OCI-M1 (cell line): ENCODE measurements at regions not wholly inside any gene's neighbourhood (a gene's known extent, or its start where the extent isn't known, plus 50 kb on each side); places are given as distances from the start of the nearest gene placed in this dataset.
"Not testable (repeated sequence)": the region's sequence is repeated elsewhere in the genome, so short reads cannot be mapped to it uniquely, and the experiment has no call there.

Experiments used
- DNase-seq: peaks from one replicate; lab custom pipeline; 2025; lab: John Stamatoyannopoulos, UW

DNA sequence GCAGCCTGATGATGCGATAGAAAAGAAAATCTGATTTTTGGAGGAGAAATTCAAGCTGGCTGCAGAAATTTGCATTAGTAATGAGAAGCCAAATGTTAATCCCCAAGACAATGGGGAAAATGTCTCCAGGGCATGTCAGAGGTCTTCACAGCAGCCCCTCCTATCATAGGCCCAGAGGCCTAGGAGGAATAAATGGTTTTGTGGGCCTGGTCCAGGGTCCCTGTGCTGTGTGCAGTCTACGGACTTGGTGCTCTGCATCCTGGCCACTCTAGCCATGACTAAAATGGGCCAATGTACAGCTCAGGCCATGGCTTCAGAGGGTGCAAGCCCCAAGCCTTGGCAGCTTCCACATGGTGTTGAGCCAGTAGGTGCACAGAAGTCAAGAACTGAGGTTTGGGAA lies 303.8 kb upstream of the SEMA3C start:
- not testable (repeated sequence) for DNase-seq

DNA sequence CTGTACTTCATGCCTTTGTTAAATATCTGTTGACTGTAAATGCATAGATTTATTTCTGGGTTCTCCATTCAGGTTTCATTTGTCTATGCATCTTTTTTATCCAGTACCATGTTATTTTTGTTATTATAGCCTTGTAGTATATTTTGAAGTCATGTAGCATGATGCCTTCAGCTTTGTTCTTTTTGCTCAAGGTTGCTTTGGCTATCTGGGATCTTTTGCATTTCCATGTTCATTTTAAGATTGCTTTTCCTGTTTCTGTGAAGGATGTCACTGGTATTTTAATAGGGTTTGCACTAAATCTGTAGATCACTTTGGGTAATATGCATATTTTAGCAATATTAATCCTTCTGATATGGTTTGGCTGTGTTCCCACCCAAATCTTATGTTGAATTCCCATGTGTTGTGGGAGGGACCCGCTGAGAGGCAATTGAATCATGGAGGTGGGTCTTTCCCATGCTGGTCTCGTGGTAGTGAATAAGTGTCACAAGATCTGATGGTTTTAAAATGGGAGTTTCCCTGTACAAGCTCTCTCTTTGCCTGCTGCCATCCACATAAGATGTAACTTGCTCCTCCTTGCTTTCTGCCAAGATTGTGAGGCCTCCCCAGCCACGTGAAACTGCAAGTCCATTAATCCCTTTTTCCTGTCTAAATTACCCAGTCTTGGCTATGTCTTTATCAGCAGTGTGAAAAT lies 302.8 kb upstream of the SEMA3C start:
- DNase-seq = no peak

DNA sequence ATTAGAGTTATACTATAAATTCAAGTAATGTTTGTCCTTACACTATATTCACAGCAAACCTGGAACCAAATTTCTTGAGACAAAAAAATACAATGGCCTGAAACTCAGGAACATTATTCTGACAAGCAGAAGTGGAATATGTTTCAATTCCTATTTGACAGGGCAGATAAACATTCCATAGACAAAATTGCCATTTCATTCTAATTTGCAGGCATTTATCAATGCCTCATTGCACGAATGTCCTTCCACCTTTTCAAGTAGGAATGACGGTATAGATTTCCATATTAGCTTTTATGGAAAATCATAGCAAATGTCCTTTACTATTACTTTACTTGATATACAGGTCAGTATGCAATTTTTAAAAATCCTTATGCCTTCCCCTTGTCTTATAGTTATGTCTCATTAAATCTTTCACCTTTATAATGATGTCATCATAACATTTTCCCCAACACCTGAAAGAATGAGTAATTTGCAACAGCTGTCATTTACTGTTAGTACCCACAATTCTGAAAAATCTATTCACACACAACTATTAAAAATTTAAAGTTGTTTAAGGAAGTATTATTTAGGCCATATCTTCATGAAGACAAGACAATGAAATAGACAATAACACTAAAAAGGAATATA lies 299.7 kb upstream of the SEMA3C start:
- DNase-seq = no peak

DNA sequence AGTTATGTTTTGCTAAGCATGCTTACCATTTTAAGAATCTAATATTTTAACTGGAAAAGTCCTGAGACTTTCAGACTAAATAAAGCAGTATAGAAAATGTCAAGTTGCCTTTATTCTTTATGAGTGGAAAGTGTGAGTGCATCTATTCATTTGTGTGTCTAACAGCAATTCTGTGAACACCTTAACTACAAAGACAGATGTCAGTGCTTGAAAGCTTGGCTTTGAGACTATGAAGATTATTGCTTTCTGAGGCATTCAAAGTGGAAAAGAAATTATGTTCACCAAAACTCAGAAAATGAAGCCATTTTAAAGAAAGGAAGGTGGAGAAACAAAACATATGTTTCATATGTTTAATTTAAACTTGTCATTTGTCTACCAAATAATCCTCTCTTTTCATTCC lies 294.5 kb upstream of the SEMA3C start:
- DNase-seq = peak; percentile 66

DNA sequence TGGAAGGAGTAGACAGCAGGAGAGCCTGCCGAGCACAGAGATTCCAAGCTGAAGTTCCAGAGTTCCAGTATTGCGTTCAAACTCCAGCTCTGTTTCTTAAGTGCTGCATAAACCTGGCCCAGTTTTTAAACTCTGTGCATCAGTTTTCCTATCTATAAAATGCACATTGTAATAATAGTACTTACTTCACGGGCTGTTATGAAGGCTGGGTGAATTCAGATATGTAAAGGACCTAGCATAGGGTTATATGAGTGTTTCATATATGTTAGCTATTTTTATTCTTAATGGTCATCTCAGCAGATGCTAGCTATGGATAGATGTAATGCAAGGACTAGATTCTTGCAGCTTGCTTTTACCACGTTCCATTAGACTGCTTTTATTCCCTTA lies 293.1 kb upstream of the SEMA3C start:
- DNase-seq = peak; percentile 86

DNA sequence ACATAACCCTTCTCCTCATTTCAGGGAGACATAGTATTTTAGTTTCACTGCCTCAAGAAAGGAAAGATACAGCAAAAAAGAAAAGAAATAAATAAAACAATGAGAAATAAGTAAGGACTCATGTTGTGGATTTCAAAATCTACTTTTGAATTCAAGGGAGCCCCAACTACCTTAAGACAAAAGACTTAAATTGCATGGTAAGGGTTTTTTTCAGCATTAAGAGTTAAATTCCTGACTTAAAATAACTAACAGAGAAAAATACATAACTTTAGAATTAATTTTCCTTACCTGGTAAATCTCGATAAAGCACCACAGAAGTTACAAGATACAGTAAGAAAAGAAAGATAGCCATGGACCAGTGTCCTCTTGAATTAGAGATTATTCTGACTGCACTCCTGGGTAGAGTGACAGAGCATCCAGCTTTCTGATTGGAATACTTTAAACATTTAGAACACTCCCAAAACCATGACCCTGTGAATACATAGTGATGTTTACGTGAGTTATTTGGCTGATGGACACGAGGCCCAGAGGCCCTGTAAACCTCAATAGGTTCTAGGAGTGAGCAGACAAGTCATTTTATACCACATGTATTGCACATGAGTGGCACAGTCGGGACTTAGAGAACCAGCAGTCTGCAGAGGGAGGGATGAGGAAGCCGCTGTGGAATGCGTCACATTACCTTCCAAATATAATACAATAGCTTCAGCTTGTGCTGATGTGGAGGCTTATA lies 292.5 kb upstream of the SEMA3C start:
- peak; percentile 86 for DNase-seq

DNA sequence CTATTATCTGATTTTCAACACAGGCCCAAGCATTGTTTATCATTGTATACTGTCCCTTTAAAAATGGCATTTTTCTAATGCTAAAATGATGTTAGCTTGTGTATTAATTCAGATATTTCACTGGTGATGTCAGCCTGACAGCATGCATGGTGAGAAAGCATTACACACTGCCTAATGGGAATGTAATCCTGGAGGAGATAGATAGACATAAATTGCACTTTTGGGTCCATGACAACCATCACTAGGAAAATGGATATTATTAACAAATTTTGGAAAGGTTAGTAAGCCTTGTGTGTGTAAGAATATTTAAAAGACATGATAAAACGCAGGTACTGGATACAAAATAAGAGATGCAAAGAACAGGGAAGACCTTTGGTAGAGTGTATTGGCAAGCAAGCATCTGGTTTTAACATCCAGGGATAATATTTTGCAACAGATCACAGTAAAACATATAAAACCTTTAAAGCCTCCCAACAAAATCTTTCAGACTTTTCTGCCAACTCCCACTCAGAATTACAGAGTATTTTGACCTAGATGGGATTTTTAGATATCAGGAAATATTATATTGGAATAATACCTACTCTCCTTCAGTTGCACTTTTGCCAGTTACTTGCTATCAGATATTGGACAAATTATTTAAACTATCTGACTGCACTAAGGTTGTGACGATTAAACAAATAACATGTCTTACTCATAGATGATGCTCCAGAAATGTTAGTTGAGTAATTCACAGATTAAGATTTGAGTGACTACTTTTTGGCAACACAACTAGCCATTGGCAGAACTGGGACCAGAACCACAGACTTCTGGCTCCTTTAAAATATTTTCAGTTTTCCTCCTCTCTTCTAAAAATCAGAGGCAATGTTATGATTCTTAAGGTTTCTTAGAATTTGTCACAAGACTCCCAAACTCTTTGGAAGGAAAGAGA lies 291.6 kb upstream of the SEMA3C start:
- DNase-seq = peak; percentile 80

DNA sequence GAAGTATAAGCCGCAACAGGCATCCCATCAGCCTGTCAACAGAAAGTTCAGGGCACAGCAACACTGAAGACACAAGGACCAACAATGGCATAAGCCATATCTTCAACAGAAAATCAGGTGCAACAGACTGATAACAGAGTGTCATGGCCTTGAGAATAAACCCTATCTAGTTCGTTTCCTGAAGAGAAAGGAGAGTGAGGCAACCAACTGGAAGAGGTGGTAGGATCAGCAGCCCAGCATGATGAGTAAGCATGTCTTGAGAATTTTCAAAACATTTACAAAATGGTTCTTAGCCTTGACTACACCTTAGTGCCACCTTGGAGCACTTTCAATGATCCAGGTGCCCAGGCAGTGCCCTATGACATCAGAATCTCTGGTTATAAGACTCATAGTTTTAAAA lies 290.2 kb upstream of the SEMA3C start:
- DNase-seq = peak; percentile 99

- DNase-seq = peak; percentile 91
These were observed 288.9 kb upstream of the SEMA3C start for GRCh38 chr7:81207801-81208200.

DNA sequence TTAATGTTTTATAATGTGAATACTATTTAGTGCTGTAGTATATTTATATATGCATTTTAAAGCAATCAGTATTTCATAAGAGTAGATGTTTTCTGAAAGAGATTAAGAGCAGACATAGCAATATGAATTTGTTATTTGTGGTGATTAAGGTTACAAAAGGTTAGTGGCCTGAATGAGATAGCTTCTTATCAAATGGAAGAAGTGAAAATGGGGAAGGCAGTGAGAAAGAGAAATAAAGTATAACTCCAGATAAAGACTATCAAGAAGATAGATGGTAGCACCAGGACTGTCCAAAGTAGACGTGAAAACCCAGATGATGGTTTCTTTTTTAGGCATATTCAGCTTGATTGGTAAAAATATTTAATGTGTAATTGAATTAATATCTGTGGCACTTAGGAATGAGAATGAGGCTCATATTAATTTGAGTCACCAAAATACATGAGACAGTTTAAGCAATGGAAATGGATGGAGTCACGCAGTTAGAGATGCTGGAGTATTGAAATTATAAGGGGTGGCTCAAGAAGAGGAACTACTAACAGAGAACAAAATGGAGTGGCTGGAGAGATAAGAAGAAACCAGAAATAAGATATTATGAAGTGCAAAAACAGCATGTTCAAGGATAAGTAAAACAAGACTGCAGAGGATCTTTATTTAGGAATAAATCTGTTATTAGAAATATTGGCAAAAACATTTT lies 288.0 kb upstream of the SEMA3C start:
- DNase-seq = peak; percentile 98

- DNase-seq = peak; percentile 94
These were observed 287.4 kb upstream of the SEMA3C start for GRCh38 chr7:81206217-81206616.

GRCh38 chr7:81201188-81201587 lies 282.3 kb upstream of the SEMA3C start:
- no peak for DNase-seq

DNA sequence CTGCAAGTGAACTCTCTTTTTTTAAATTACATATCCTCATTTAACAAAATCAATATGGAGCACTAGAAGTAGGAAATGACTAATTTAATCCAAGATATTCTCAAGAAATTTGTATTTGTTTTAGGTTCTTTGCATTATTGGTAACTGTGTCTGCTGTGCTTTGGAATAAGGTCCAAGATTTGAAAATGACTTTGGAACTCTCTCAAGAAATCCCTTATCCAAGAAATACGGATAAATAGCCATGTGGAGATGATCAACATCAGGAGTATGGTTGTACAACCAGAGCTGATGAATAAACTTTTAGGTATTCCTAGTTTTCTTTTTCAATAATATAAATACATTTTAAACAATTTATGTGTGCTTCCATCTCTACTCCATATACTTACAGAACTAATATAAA lies 279.9 kb upstream of the SEMA3C start:
- no peak for DNase-seq

- DNase-seq = no peak
These were observed 278.4 kb upstream of the SEMA3C start for GRCh38 chr7:81197266-81197665.

DNA sequence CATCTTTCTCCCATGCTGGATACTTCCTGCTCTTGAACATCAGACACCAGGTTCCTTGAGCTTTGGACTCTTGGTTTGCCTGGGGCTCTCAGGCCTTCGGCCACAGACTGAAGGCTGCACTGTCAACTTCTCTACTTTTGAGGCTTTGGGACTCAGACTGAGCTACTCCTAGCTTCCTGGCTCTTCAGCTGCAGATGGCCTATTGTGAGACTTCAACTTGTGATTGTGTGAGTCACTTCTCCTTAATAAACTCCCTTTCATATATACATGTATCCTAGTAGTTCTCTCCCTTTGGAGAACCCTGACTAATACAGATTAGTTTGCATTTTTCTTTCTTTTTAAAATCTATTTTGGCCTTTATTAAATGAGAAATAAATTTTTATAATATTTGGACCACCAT lies 276.2 kb upstream of the SEMA3C start:
- DNase-seq = no peak

- DNase-seq = peak; percentile 85
These were observed 272.3 kb upstream of the SEMA3C start for GRCh38 chr7:81190997-81191768.

DNA sequence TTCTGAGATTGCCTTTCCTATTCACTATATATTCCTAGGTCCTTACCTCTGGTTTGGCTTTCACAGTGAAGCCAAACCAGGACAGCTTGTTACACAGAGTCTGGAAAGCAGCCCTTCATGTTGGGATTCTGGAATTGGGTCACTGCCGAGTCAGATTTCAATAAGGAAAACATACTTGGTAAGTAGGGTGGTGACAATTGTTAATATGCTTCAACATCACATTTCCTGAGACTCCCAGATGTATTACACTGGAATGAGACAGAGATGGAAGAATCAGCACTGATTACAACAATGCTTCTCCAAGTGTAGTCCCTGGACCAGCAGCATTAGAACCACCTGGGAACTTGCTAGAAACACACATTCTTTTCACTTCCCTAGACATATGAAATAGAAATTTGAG lies 268.9 kb upstream of the SEMA3C start:
- no peak for DNase-seq

GRCh38 chr7:81186691-81187090 lies 267.8 kb upstream of the SEMA3C start:
- no peak for DNase-seq

- DNase-seq = no peak
These were observed 266.2 kb upstream of the SEMA3C start for GRCh38 chr7:81185072-81185471.

GRCh38 chr7:81183326-81183725 lies 264.5 kb upstream of the SEMA3C start:
- DNase-seq = no peak

DNA sequence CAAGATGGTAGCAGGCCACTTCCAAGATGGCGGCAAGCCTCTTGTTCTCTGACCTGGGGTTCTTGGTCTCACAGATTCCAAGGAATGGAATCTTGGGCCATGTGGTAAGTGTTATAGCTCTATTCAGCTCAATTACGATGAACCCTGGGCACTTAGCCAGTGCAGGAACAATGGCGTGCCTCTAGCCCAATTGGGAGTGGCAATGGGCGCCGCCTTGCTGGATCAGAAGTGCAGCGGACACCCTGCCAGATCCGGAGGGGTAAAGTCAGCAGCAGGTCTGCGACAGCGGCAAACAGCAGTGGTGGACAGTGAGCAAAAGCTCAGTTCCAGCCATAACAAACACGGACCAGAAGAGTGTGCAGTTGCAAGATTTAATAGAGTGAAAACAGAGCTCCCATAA lies 263.2 kb upstream of the SEMA3C start:
- DNase-seq = not testable (repeated sequence)
